ENCODE measurements at regions not wholly inside any gene's neighbourhood (a gene's known extent, or its start where the extent isn't known, plus 50 kb on each side); places are given as distances from the start of the nearest gene placed in this dataset.

- intact Hi-C loops (cut with DNase I; ENCODE audit: low total_unique reads) = no loop called here
- DNase-seq (ENCODE audit: low spot score in 2 of 2) = no peak
- no peak overlapping the region for H3K4me3 ChIP-seq (ENCODE audit: low read depth, poor library complexity, severe bottlenecking)
- 27 to 29% methylated on average over 6 of the region's 6 CpGs for WGBS, 2 donors
- no peak for TF ChIP-seq POLR2A (IDR thresholded peaks at IDR 0.05)
- no peak for TF ChIP-seq CTCF (IDR thresholded peaks at IDR 0.05)
These were observed 88.4 kb downstream of the FRMPD3 start for GRCh38 chrX:107537815-107538214.

- intact Hi-C loops (cut with DNase I; ENCODE audit: low total_unique reads) = no loop called here
- DNase-seq (ENCODE audit: low spot score in 2 of 2) = no peak
- WGBS, 2 donors = 93 to 100% methylated on average over 1 of the region's 1 CpG
- TF ChIP-seq POLR2A (IDR thresholded peaks at IDR 0.05) (no peak), CTCF (IDR thresholded peaks at IDR 0.05) (no peak)
- no peak overlapping the region for H3K4me3 ChIP-seq (ENCODE audit: low read depth, poor library complexity, severe bottlenecking)
These were observed 87.1 kb upstream of the PRPS1 start for GRCh38 chrX:107541244-107541643.

- H3K4me3 ChIP-seq (ENCODE audit: low read depth, poor library complexity, severe bottlenecking) = no peak overlapping the region
- intact Hi-C loops (cut with DNase I; ENCODE audit: low total_unique reads) = no loop called here
- no peak for TF ChIP-seq CTCF (IDR thresholded peaks at IDR 0.05)
- no peak for TF ChIP-seq POLR2A (IDR thresholded peaks at IDR 0.05)
- no peak for DNase-seq (ENCODE audit: low spot score in 2 of 2)
These were observed 86.3 kb upstream of the PRPS1 start for GRCh38 chrX:107542040-107542439.

- intact Hi-C loops (cut with DNase I; ENCODE audit: low total_unique reads) = no loop called here
These were observed 85.8 kb upstream of the PRPS1 start for GRCh38 chrX:107542500-107542899.

GRCh38 chrX:107547621-107548020 lies 80.7 kb upstream of the PRPS1 start:
- no peak overlapping the region for H3K4me3 ChIP-seq (ENCODE audit: low read depth, poor library complexity, severe bottlenecking)
- DNase-seq (ENCODE audit: low spot score in 2 of 2) = peak in 1 of 2 donors; percentile 56
- intact Hi-C loops (cut with DNase I; ENCODE audit: low total_unique reads) = no loop called here
- TF ChIP-seq POLR2A (IDR thresholded peaks at IDR 0.05) (no peak), CTCF (IDR thresholded peaks at IDR 0.05) (no peak)
- 50 to 64% methylated on average over 7 of the region's 7 CpGs for WGBS, 2 donors

More at GRCh38 chrX:107542500-107542899, 85.8 kb upstream of the PRPS1 start:
- WGBS, 2 donors = 0 to 22% methylated on average over 1 to 2 of the region's 2 CpGs
- TF ChIP-seq POLR2A (IDR thresholded peaks at IDR 0.05) (no peak), CTCF (IDR thresholded peaks at IDR 0.05) (no peak)
- no peak for DNase-seq (ENCODE audit: low spot score in 2 of 2)
- H3K4me3 ChIP-seq (ENCODE audit: low read depth, poor library complexity, severe bottlenecking) = no peak overlapping the region

- 88 to 97% methylated on average over 3 of the region's 3 CpGs for WGBS, 2 donors
- intact Hi-C loops (cut with DNase I; ENCODE audit: low total_unique reads) = no loop called here
These were observed 79.5 kb upstream of the PRPS1 start for GRCh38 chrX:107548775-107549174.

More at GRCh38 chrX:107548775-107549174, 79.5 kb upstream of the PRPS1 start:
- TF ChIP-seq POLR2A (IDR thresholded peaks at IDR 0.05) (no peak), CTCF (IDR thresholded peaks at IDR 0.05) (no peak)
- DNase-seq (ENCODE audit: low spot score in 2 of 2) = peak in 1 of 2 donors; percentile 48
- H3K4me3 ChIP-seq (ENCODE audit: low read depth, poor library complexity, severe bottlenecking) = no peak overlapping the region
